K562 (cell line): ENCODE measurements at regions not wholly inside any gene's neighbourhood (a gene's known extent, or its start where the extent isn't known, plus 50 kb on each side); places are given as distances from the start of the nearest gene placed in this dataset.

Source experiments
- ATAC-seq: fragments of 200-7000 bp; cut with Tn5 transposase; 3 replicates; pipeline ENCODE4 v1.9.1; 2020; ENCODE audit warnings: moderate library complexity
- BruUV-seq: library from RNA; stranded (reverse); fragments of 400-500 nt; replicated peaks from 2 replicates; lab custom pipeline; 2021; lab: Mats Ljungman, UMichigan
- CTCF ChIA-PET: fragments of 300-600 bp; formaldehyde crosslinking; extraction: SDS; loops from one replicate; lab custom pipeline; 2021; ENCODE audit warnings: low intra/inter-chr PET ratio; lab: Yijun Ruan, JAX
- POLR2A ChIA-PET: fragments of 300-600, 350-650 bp; sonication (Branson Sonifier 250); formaldehyde crosslinking; extraction: SDS; loops from one replicate; lab custom pipeline; 2021; ENCODE audit warnings: antibody characterized with exemption, inconsistent platforms; lab: Yijun Ruan, JAX
- DNase-seq, 4 experiments: peaks; one replicate each; pipeline versions ENCODE4 v3.0.0 to v3.0.0-alpha.2; 2011 to 2018; ENCODE audit warnings: low spot score in 3 of 4, mixed read lengths in 3 of 4; ENCODE audit errors: extremely low read depth in 1 of 4
- FAIRE-seq: peaks from 2 replicates; lab custom pipeline; 2011; peaks lifted over from hg19 to GRCh38; lab: Jason Lieb, UNC
- H2AFZ ChIP-seq: 2 replicates; pipeline ENCODE4 v1.6.0; 2011; ENCODE audit warnings: low read depth, low read length, control low read depth, inconsistent platforms
- H3K27ac ChIP-seq: fragments of 200-600 bp; 3 replicates; pipeline ENCODE4 v1.8.0; 2011; ENCODE audit warnings: low read depth, mild to moderate bottlenecking, control low read depth, inconsistent platforms, low read length, moderate library complexity, mixed read lengths; ENCODE audit errors: extremely low read depth
- H3K27me3 ChIP-seq, 2 experiments: fragments of 300-600 bp in 1 of 2; 2 replicates in 1 of 2; 3 replicates in 1 of 2; pipeline versions ENCODE4 v1.6.0 to v1.8.0; 2011; ENCODE audit warnings: inconsistent platforms in 2 of 2, low read length in 2 of 2, mild to moderate bottlenecking in 1 of 2, mixed read lengths in 1 of 2, moderate library complexity in 1 of 2; ENCODE audit not compliant: control insufficient read depth in 2 of 2, insufficient read depth in 2 of 2
- H3K36me3 ChIP-seq: fragments of 300-600 bp; 3 replicates; pipeline ENCODE4 v1.8.0; 2011; ENCODE audit warnings: mild to moderate bottlenecking, low read length, inconsistent platforms; ENCODE audit not compliant: control insufficient read depth, insufficient read depth
- H3K4me1 ChIP-seq, 2 experiments: fragments of 200-600 bp in 1 of 2; replicated peaks in 1 of 2; 2 replicates in 1 of 2; 3 replicates in 1 of 2; pipeline versions ENCODE4 v1.5.1 to v1.8.0; 2011; ENCODE audit warnings: inconsistent platforms in 2 of 2, low read length in 2 of 2, mild to moderate bottlenecking in 1 of 2, mixed read lengths in 1 of 2, moderate library complexity in 1 of 2; ENCODE audit not compliant: control insufficient read depth in 2 of 2, insufficient read depth in 2 of 2
- H3K4me2 ChIP-seq: 2 replicates; pipeline ENCODE4 v1.6.1; 2011; ENCODE audit warnings: low read length, control low read depth, inconsistent platforms, mixed read lengths; ENCODE audit not compliant: insufficient read depth
- H3K4me3 ChIP-seq: fragments of 200-600 bp; sonication (generic), shearing (Covaris generic); 2 replicates; pipeline ENCODE4 v1.5.1; 2016; ENCODE audit warnings: control low read depth, inconsistent platforms
- H3K79me2 ChIP-seq: fragments of 200-600 bp; 3 replicates; pipeline ENCODE4 v1.8.0; 2011; ENCODE audit warnings: low read length, inconsistent platforms; ENCODE audit not compliant: control insufficient read depth, insufficient read depth
- H3K9ac ChIP-seq, 2 experiments: 2 replicates each; pipeline versions ENCODE4 v1.6.0 to v1.6.1; 2011; ENCODE audit warnings: low read depth in 2 of 2, low read length in 2 of 2, control low read depth in 1 of 2, inconsistent platforms in 1 of 2, mild to moderate bottlenecking in 1 of 2, mixed read lengths in 1 of 2; ENCODE audit not compliant: insufficient read depth in 1 of 2
- H3K9me1 ChIP-seq: one replicate; pipeline ENCODE4 v1.6.0; 2011; ENCODE audit warnings: inconsistent platforms, mild to moderate bottlenecking, low read length, moderate library complexity; ENCODE audit not compliant: control insufficient read depth, insufficient read depth
- H3K9me3 ChIP-seq: replicated peaks from 2 replicates; pipeline ENCODE4 v1.5.1; 2011; ENCODE audit warnings: low read depth, low read length, inconsistent platforms; ENCODE audit not compliant: control insufficient read depth, insufficient read depth
- H4K20me1 ChIP-seq: replicated peaks from 2 replicates; pipeline ENCODE4 v1.6.1; 2011; ENCODE audit warnings: low read length, inconsistent platforms, mixed read lengths; ENCODE audit not compliant: control insufficient read depth, insufficient read depth
- ATF3 ChIP-seq, 2 experiments: fragments of 450-650 bp in 1 of 2; sonication (generic) in 1 of 2; formaldehyde crosslinking in 1 of 2; IDR thresholded peaks in 1 of 2; conservative IDR thresholded peaks in 1 of 2; 2 replicates each; pipeline versions ENCODE4 v1.6.1 to v1.8.1; 2016 to 2023; ENCODE audit warnings: mild to moderate bottlenecking in 2 of 2, moderate library complexity in 2 of 2, inconsistent platforms in 1 of 2, missing genetic modification reagents in 1 of 2
- BDP1 ChIP-seq: IDR thresholded peaks from 3 replicates; pipeline ENCODE4 v1.6.1; 2011; ENCODE audit not compliant: insufficient read length, insufficient read depth
- BRF2 ChIP-seq: IDR thresholded peaks from 3 replicates; pipeline ENCODE4 v1.6.1; 2011; ENCODE audit warnings: borderline replicate concordance, mild to moderate bottlenecking; ENCODE audit not compliant: insufficient read length, insufficient read depth
- CEBPB ChIP-seq: fragments of 450-650 bp; IDR thresholded peaks from 2 replicates; pipeline ENCODE4 v1.6.1; 2016; ENCODE audit warnings: missing genetic modification characterization, missing compliant biosample characterization
- CEBPG ChIP-seq, 3 experiments: fragments of 200-800 bp in 1 of 3; sonication (Bioruptor generic) in 1 of 3; sonication (generic) in 1 of 3; formaldehyde crosslinking in 1 of 3; IDR thresholded peaks in 2 of 3; conservative IDR thresholded peaks in 1 of 3; 2 replicates each; pipeline versions ENCODE4 v1.6.1 to v1.8.0; 2016 to 2022; ENCODE audit warnings: missing compliant biosample characterization in 2 of 3, missing genetic modification characterization in 2 of 3, mild to moderate bottlenecking in 1 of 3, missing genetic modification reagents in 1 of 3
- MTF1 ChIP-seq: fragments of 250-450 bp; sonication (Bioruptor Pico); IDR thresholded peaks from 2 replicates; pipeline ENCODE4 v1.9.0; 2021; ENCODE audit warnings: moderate library complexity, mild to moderate bottlenecking, inconsistent platforms, borderline replicate concordance
- PCBP1 ChIP-seq: fragments of 200-400 bp; formaldehyde crosslinking; IDR thresholded peaks from 2 replicates; pipeline ENCODE4 v1.6.1; 2018; ENCODE audit warnings: mild to moderate bottlenecking, low read depth, low read length; ENCODE audit not compliant: poor library complexity, severe bottlenecking
- POU5F1 ChIP-seq: fragments of 150-350 bp; IDR thresholded peaks from 2 replicates; pipeline ENCODE4 v1.6.1; 2014; ENCODE audit warnings: borderline replicate concordance, low read length, low read depth, mild to moderate bottlenecking; ENCODE audit not compliant: partially characterized antibody
- PTBP1 ChIP-seq: fragments of 200-400 bp; formaldehyde crosslinking; IDR thresholded peaks from 2 replicates; pipeline ENCODE4 v1.6.1; 2017; ENCODE audit warnings: low read depth, low read length
- ZBTB12 ChIP-seq: fragments of 250-450 bp; sonication (Bioruptor Pico); IDR thresholded peaks from 2 replicates; pipeline ENCODE4 v1.4.0; 2020
- ZFPM2 ChIP-seq: fragments of 250-450 bp; sonication (Bioruptor Pico); IDR thresholded peaks from 2 replicates; pipeline ENCODE4 v1.5.1; 2022; ENCODE audit warnings: mild to moderate bottlenecking
- ZNF347 ChIP-seq: fragments of 450-650 bp; formaldehyde crosslinking; IDR thresholded peaks from 2 replicates; pipeline ENCODE4 v1.4.0; 2020; ENCODE audit warnings: low read depth, mild to moderate bottlenecking, moderate library complexity
- WGBS: fragments of 100-300 bp; shearing (Covaris generic); methylation state at CpG from one replicate; pipeline ENCODE4 v1.1.6; 2016; ENCODE audit warnings: low coverage, mixed read lengths; ENCODE audit not compliant: insufficient coverage; ENCODE audit errors: missing lambda C conversion rate; 5-methylcytosine and 5-hydroxymethylcytosine counted together
- in situ Hi-C: fragments of 300-500 bp; cut with MboI; formaldehyde crosslinking; loops from 4 replicates; pipeline ENCODE4 v1.15.0; 2018; ENCODE audit warnings: inconsistent platforms, mixed read lengths
- intact Hi-C: fragments of 100-400 bp; cut with micrococcal nuclease; formaldehyde crosslinking; loops from 2 replicates; pipeline ENCODE4 v1.14.2; 2022

GRCh38 chr2:31651267-31651666 is 70.5 kb upstream of the SRD5A2 start (continued):
- TF ChIP-seq POU5F1: no peak
- no peak for TF ChIP-seq ZFPM2 (CRISPR knock-in tag)
- TF ChIP-seq PCBP1: no peak
- TF ChIP-seq MTF1 (CRISPR knock-in tag): no peak
- no peak for TF ChIP-seq PTBP1
- no peak for TF ChIP-seq ZBTB12 (CRISPR knock-in tag)
- no peak for TF ChIP-seq BRF2
- TF ChIP-seq ZNF347: no peak

GRCh38 chr2:31644551-31644950 is 63.8 kb upstream of the SRD5A2 start:
- no peaks in the 10 kb centered on the region for H3K27me3 ChIP-seq
- H3K27ac ChIP-seq: no peak overlapping the region
- TF ChIP-seq ATF3 (IDR thresholded peaks at IDR 0.05) (peak; percentile 69), ATF3 (CRISPR knock-in tag; conservative IDR thresholded peaks at IDR 0.05) (no peak), CEBPB (peak; percentile 43), CEBPG (CRISPR knock-in tag; IDR thresholded peaks at IDR 0.05) (no peak), CEBPG (tag; conservative IDR thresholded peaks at IDR 0.05 in 1 of 2, IDR thresholded peaks at IDR 0.05 in 1 of 2) (peak; percentile 19 to 74; a peak in 2 of 4 replicates), BDP1 (no peak)
- TF ChIP-seq, all 486 proteins: peak for 3
- FAIRE-seq (no peak), ATAC-seq (no peak), DNase-seq (no peak)
- H3K4me1 ChIP-seq: no peaks in the 10 kb centered on the region
- H3K9ac ChIP-seq: no peak overlapping the region
- H4K20me1 ChIP-seq: no peaks in the 10 kb centered on the region
- H3K79me2 ChIP-seq: no peaks in the 10 kb centered on the region
- no peak overlapping the region for H2AFZ ChIP-seq
- H3K4me3 ChIP-seq: no peak overlapping the region
- no peaks in the 10 kb centered on the region for H3K36me3 ChIP-seq
- intact Hi-C loops: no loop called here
- ChIA-PET POLR2A (interaction anchor here (0.6 kb wide), 1 partner anchor 886 kb away, joined by 3 read pairs; no protein-coding TSS in a partner anchor), CTCF (no interaction called here)
- H3K9me1 ChIP-seq: no peaks in the 10 kb centered on the region
- in situ Hi-C loops: no loop called here
- BruUV-seq: no TSS peak
- 8% methylated on average over 5 of the region's 5 CpGs for WGBS
- no peaks in the 10 kb centered on the region for H3K9me3 ChIP-seq
- no peak overlapping the region for H3K4me2 ChIP-seq
